Body of pancreas (tissue), 4 donors: ENCODE measurements at regions not wholly inside any gene's neighbourhood (a gene's known extent, or its start where the extent isn't known, plus 50 kb on each side); places are given as distances from the start of the nearest gene placed in this dataset.

Source experiments
- POLR2A ChIP-seq, 3 donors: fragments of 450-650 bp; IDR thresholded peaks; one replicate each; pipeline ENCODE4 v1.6.1; 2016; ENCODE audit warnings: antibody characterized with exemption in 3 of 3, mild to moderate bottlenecking in 2 of 3
- TF ChIP-seq, protein P1 (sequence below), 7 experiments: fragments of 450-650 bp in 4 of 7; fragments of 200-600 bp in 3 of 7; sonication (generic) in 3 of 7; IDR thresholded peaks; one replicate each; pipeline ENCODE4 v1.5.1; 2016 to 2019; ENCODE audit warnings: antibody characterized with exemption in 7 of 7

DNA sequence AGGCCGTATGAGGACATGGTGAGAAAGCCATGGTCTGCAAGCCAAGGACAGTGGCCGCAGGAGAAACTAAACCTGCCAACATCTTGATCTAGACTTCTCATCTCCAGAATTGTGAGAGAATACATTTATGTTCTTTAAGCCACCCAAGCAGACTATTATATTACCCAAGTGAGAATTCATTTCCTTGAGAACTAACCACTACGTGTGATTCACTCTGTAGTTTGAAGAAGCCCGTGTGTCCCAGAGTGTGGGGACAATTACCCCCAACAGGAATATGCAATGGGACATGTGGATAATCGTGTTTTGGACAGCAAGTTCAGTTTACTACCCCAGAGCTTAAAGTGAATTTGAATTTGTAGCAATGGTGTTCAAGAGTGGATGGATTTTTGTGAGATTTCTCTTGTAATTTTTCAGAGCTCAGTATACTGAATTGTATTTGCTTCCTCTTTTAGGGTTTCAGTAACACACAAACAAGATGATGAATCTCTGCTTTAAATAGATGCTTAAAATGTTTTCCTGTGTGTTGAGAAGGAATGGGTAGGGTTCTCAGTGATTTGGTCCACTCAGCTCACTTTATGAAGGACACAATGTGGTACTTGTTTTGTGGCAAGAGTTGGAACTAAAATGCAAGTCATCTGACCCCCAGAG, 100.0 kb upstream of the ARHGAP20 start:
- TF ChIP-seq, protein P1, sequence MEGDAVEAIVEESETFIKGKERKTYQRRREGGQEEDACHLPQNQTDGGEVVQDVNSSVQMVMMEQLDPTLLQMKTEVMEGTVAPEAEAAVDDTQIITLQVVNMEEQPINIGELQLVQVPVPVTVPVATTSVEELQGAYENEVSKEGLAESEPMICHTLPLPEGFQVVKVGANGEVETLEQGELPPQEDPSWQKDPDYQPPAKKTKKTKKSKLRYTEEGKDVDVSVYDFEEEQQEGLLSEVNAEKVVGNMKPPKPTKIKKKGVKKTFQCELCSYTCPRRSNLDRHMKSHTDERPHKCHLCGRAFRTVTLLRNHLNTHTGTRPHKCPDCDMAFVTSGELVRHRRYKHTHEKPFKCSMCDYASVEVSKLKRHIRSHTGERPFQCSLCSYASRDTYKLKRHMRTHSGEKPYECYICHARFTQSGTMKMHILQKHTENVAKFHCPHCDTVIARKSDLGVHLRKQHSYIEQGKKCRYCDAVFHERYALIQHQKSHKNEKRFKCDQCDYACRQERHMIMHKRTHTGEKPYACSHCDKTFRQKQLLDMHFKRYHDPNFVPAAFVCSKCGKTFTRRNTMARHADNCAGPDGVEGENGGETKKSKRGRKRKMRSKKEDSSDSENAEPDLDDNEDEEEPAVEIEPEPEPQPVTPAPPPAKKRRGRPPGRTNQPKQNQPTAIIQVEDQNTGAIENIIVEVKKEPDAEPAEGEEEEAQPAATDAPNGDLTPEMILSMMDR (IDR thresholded peaks at IDR 0.05): no peak
- TF ChIP-seq POLR2A (IDR thresholded peaks at IDR 0.05): no peak
